Ascending aorta (tissue), 2 donors: ENCODE measurements at regions not wholly inside any gene's neighbourhood (a gene's known extent, or its start where the extent isn't known, plus 50 kb on each side); places are given as distances from the start of the nearest gene placed in this dataset.

Experiments used
- DNase-seq, 2 donors: peaks; one replicate each; pipeline ENCODE4 v3.0.0-alpha.2; 2019; ENCODE audit warnings: low spot score in 2 of 2
- H3K27ac ChIP-seq, 2 donors: fragments of 200-600 bp; sonication (generic); one replicate each; pipeline ENCODE4 v1.5.1; 2016 to 2017; ENCODE audit warnings: mild to moderate bottlenecking in 1 of 2
- H3K27me3 ChIP-seq: fragments of 200-600 bp; sonication (generic); one replicate; pipeline ENCODE4 v1.5.1; 2017
- H3K36me3 ChIP-seq, 2 donors: fragments of 200-600 bp; sonication (generic); one replicate each; pipeline ENCODE4 v1.5.1; 2016
- H3K4me1 ChIP-seq, 2 donors: fragments of 200-600 bp; sonication (generic); one replicate each; pipeline ENCODE4 v1.5.1; 2016 to 2017; ENCODE audit warnings: mild to moderate bottlenecking in 1 of 2
- H3K4me3 ChIP-seq, 2 donors: fragments of 200-600 bp; sonication (generic); one replicate each; pipeline ENCODE4 v1.5.1; 2016 to 2017; ENCODE audit warnings: mild to moderate bottlenecking in 1 of 2
- H3K9me3 ChIP-seq, 2 donors: fragments of 200-600 bp; sonication (generic); one replicate each; pipeline ENCODE4 v1.5.1; 2016
- intact Hi-C: fragments of 100-400 bp; cut with DNase I; formaldehyde crosslinking; loops from one replicate; pipeline ENCODE4 v1.15.1; 2023
- TF ChIP-seq, protein P1 (sequence below), 3 experiments: fragments of 200-600 bp in 2 of 3; fragments of 450-650 bp in 1 of 3; sonication (generic) in 2 of 3; IDR thresholded peaks; one replicate each; pipeline ENCODE4 v1.5.1; 2016 to 2019; ENCODE audit warnings: antibody characterized with exemption in 3 of 3, mild to moderate bottlenecking in 1 of 3, moderate library complexity in 1 of 3

DNA sequence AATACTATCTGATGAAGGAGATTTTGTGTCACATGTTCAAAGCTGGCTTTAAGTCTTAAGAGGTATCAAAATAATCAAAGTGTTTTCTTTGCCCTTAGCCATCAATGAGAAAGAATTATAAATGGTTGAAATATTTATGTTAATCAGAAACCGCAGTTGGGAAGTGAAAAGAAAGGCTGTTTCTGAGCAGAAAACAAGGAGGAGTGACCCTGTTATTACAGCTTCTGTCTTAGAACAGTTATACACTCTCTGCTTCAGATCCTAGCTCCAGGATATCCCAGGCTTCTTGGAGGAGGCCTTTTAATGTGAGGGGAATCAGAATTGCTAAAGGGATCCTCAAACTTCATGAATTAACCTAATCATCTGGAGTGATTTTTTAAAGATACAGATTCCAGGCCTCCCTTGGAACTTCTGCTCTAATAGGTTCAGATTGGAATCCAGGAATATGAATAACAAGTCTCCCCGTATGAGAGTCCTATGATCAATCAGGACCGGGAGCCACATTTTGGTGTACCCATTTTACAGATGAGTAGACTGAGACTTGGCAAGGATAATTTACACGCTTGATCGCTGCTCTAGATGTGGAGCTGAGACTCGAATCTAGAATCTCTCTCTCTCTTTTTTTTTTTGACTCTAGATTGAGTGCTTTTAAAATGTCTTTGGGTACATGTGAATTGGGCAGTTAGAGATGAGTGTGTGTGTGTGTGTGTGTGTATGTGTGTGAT is 50.8 kb upstream of the JAG1 start:
- intact Hi-C loops = no loop called here
- Histone ChIP-seq H3K27ac (no peak overlapping the region), H3K36me3 (no peaks in the 10 kb centered on the region), H3K9me3 (no peaks in the 10 kb centered on the region), H3K27me3 (no peaks in the 10 kb centered on the region), H3K4me3 (no peak overlapping the region), H3K4me1 (peaks cover 0 to 14% of the 10 kb centered on the region in 2 donors)
- TF ChIP-seq, protein P1, sequence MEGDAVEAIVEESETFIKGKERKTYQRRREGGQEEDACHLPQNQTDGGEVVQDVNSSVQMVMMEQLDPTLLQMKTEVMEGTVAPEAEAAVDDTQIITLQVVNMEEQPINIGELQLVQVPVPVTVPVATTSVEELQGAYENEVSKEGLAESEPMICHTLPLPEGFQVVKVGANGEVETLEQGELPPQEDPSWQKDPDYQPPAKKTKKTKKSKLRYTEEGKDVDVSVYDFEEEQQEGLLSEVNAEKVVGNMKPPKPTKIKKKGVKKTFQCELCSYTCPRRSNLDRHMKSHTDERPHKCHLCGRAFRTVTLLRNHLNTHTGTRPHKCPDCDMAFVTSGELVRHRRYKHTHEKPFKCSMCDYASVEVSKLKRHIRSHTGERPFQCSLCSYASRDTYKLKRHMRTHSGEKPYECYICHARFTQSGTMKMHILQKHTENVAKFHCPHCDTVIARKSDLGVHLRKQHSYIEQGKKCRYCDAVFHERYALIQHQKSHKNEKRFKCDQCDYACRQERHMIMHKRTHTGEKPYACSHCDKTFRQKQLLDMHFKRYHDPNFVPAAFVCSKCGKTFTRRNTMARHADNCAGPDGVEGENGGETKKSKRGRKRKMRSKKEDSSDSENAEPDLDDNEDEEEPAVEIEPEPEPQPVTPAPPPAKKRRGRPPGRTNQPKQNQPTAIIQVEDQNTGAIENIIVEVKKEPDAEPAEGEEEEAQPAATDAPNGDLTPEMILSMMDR (IDR thresholded peaks at IDR 0.05) = no peak
- DNase-seq = no peak

DNA sequence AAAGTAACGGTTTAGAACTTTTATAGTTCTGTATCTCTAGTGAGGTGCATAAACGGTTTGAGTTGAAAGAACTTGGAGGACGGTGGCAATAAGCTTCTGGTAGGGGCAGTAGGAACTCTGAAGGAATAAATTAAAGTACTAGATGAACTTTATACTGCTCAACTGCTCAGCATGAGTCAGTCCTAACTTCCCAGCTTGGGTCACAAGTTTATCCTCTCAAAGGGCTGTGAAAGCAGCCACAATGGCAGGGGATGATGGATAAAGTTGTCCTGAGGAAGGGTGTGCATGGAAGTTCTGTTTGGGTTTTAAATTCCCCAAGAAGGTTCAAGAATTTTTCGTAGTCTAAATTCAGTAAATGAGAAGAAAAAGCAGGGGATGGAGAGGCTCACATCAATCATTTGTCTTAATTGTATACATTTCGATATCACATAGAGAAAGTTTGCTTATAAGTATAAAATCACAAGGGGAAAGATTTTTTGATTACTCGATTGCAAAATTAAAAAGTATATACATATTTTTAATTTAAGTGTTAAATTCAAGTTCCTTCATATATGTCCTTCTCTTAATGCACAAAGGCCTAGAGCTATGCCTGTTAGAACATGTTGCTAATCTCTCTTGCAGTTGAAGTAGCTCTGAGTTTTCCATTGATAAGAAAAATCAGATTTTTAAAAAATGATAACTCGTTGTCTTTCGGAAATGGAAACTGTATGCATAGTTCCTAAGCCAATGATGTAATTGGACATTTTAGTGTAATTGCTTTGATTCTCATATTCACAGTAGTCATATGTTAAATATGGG is 55.3 kb upstream of the JAG1 start:
- TF ChIP-seq, protein P1 (IDR thresholded peaks at IDR 0.05) = no peak
- no peak for DNase-seq
- Histone ChIP-seq H3K27me3 (no peaks in the 10 kb centered on the region), H3K4me3 (no peak overlapping the region), H3K27ac (no peak overlapping the region), H3K36me3 (no peaks in the 10 kb centered on the region), H3K9me3 (no peaks in the 10 kb centered on the region), H3K4me1 (peaks cover 0 to 5% of the 10 kb centered on the region in 2 donors)
- intact Hi-C loops = no loop called here

DNA sequence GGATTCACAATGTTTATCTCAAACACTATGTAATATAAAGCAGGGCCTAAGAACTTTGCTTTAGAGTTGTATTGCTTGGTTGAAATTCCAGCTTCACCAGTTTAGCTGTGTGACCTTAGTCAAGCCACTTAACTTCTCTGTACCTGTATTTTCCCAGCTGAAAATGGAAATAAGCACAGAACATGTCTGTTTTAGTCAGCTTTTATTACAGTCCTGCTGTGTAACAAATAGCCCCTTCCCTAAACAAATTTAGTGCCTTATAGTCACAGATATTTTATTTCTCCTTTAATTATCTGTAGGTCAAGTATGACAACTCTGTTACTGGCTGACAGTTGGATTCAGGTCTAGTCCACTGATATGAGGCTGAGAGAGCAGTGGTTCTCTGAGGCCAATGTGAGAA is 56.0 kb upstream of the JAG1 start:
- DNase-seq = no peak
- H3K27me3 ChIP-seq = no peaks in the 10 kb centered on the region
- intact Hi-C loops = loop anchor here (10.0 kb wide), 1 partner anchor 175 kb away; no protein-coding TSS in a partner anchor
- H3K4me3 ChIP-seq = no peak overlapping the region
- H3K4me1 ChIP-seq = peaks cover 0 to 5% of the 10 kb centered on the region in 2 donors
- TF ChIP-seq, protein P1 (IDR thresholded peaks at IDR 0.05) = no peak
- no peak overlapping the region for H3K27ac ChIP-seq
- no peaks in the 10 kb centered on the region for H3K9me3 ChIP-seq
- H3K36me3 ChIP-seq = no peaks in the 10 kb centered on the region

DNA sequence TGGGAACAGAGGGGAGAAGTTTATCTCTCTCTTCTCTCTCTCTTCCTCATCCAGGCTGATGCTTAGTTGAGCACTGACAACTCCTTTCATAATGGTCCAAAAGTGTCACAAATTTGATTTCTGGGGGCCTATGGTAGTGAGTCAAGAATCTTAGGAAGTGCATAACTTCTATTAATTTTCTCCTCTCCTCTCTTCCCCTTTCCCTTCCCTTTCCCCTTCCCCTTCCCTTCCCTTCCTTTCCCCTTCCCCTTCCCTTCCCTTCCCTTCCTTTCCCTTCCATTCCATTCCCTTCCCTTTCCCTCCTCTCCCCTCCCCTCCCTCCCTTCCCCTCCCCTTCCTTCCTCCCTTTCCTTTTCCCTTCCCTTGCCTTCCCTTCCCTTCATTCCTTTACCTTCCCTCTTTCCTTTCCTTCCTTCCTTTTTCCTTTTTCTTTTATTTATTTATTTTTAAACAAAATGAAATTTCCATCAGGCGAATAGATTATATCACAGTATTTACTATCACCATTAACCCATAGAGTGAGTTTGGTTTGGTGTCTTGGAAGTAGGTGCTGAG is 56.9 kb upstream of the JAG1 start:
- no peak overlapping the region for H3K27ac ChIP-seq
- intact Hi-C loops = loop anchor here (10.0 kb wide), 1 partner anchor 176 kb away; no protein-coding TSS in a partner anchor
- H3K4me3 ChIP-seq = no peak overlapping the region
- no peaks in the 10 kb centered on the region for H3K36me3 ChIP-seq
- no peaks in the 10 kb centered on the region for H3K27me3 ChIP-seq
- H3K9me3 ChIP-seq = no peaks in the 10 kb centered on the region
- no peak for DNase-seq
- TF ChIP-seq, protein P1 (IDR thresholded peaks at IDR 0.05) = no peak
- H3K4me1 ChIP-seq = peaks cover 0 to 5% of the 10 kb centered on the region in 2 donors

DNA sequence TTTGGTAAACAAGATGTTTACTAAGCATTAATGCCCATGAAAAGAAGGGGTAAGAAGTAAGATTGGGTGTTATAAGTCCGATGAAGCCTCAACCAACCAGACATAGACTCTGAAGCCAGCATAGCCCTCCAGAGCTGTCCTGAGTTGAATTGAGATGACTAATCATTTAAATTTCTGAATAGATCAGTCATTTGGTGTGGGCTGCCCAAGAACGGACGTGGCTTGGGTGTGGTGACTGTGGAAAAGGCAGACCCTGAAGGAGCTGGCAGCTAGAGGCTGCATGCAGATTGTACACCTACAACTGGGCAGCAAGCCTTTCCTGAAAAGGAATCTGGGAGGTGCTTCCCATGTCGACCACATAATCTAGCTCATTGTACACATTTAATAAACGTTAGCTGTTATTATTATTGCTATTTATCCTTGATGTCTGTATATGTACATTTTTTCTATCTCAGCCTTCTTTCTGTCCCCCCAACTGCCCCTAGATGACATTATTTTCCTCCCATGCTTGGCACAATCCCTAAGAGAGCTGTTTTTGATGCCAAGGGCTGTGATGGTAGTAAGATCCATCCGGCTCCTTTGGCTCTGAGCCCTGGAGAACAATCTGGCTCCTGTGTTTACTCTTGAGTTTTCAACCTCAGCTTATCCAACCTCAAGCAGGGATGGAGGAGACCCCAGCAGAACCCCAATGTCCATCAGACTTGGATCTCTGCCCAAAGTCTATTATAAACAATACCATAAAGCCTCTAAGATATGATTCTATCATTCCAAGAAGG is 57.6 kb upstream of the JAG1 start:
- intact Hi-C loops = loop anchor here (10.0 kb wide), 1 partner anchor 177 kb away; no protein-coding TSS in a partner anchor
- no peak overlapping the region for H3K4me3 ChIP-seq
- DNase-seq = no peak
- peaks cover 0 to 5% of the 10 kb centered on the region in 2 donors for H3K4me1 ChIP-seq
- peak overlapping the region in 1 of 2 donors; percentile 16 for H3K27ac ChIP-seq
- TF ChIP-seq, protein P1 (IDR thresholded peaks at IDR 0.05) = no peak
- no peaks in the 10 kb centered on the region for H3K9me3 ChIP-seq
- H3K36me3 ChIP-seq = no peaks in the 10 kb centered on the region
- no peaks in the 10 kb centered on the region for H3K27me3 ChIP-seq
